GM12864 (cell line): ENCODE measurements at regions not wholly inside any gene's neighbourhood (a gene's known extent, or its start where the extent isn't known, plus 50 kb on each side); places are given as distances from the start of the nearest gene placed in this dataset.

Experiments
- DNase-seq: peaks from one replicate; pipeline ENCODE4 v3.0.0-alpha.2; 2011; ENCODE audit warnings: low read depth
- H3K4me3 ChIP-seq: 2 replicates; pipeline ENCODE4 v1.5.1; 2011; ENCODE audit warnings: mild to moderate bottlenecking, low read depth, low read length, control low read depth
- CTCF ChIP-seq: IDR thresholded peaks from 2 replicates; pipeline ENCODE4 v1.5.1; 2011; ENCODE audit warnings: low read depth, mild to moderate bottlenecking, moderate library complexity, low read length, control low read depth, inconsistent platforms; ENCODE audit errors: missing control alignments

DNA sequence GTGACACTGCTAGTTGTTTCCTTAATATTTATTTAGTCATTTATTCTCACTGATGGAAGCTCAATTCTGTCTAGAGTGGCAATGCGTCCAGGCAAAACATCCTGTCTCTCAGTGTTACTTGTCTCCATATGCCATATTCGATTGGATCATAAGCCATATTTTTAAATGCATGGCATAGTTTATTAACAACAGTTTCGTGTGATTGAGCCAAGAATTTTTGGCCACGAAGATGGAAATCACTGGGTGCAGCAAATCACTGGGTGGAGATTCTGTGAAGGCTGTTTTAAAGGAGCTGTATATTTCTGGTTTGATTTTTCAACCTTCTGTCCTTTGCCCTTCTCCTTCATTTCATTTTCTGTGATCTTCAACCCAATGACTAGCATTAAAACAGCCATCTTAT lies 205.2 kb downstream of the JRKL start:
- no peak for TF ChIP-seq CTCF
- no peak for DNase-seq
- no peak overlapping the region for H3K4me3 ChIP-seq

DNA sequence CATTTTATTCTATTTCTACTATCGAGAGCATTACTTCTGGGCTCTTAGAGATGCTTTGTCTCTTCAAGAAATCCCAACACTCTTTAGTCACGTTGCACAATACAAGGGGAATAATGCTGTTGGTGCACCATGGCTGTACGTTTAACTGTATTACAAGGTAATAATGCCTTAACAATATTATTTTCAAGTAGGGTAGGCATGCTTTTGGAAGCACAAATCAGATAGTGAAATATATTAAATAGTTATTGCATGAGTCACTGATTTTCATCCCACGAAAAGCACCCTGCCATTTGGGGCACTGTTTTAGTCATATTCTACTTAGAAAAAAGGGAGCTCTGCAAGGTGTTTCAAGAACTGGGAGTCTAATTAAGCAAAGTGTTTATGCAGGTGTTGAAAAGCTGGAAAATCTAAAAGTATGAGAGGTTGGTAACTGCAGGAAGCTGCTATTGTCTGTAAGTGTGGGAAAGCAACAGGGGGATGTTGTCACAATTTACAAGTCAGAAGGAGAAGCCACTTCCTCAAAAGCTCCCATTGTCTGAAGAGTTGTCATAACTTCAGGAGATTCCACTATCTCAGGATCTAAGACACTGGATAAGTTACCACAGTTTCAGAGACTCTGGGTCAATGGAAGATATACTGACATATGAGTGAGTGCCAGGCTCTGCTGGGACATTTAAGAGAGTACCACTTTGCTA lies 218.2 kb downstream of the JRKL start:
- no peak overlapping the region for H3K4me3 ChIP-seq
- no peak for TF ChIP-seq CTCF
- no peak for DNase-seq

DNA sequence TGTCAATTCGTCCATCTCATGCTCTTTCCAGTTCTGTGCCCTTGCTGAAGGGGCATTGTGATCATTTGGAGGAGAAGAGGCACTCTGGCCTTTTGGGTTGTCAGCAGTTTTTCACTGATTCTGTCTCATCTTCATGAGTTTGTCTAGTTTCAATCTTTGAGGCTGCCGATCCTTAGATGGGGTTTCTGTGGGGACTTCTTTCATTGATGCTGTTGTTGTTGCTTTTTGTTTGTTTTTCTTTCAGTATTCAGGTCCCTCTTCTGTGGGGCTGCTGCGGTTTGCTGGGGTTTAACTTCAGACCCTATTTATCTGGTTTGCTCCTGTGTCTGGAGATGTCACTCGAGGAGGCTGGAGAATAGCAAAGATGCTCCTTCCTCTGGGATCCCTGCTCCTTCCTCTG lies 224.3 kb downstream of the JRKL start:
- no peak for DNase-seq
- TF ChIP-seq CTCF: no peak
- no peak overlapping the region for H3K4me3 ChIP-seq

- no peak for DNase-seq
Measured at GRCh38 chr11:96614846-96615245, 225.0 kb downstream of the JRKL start.

DNA sequence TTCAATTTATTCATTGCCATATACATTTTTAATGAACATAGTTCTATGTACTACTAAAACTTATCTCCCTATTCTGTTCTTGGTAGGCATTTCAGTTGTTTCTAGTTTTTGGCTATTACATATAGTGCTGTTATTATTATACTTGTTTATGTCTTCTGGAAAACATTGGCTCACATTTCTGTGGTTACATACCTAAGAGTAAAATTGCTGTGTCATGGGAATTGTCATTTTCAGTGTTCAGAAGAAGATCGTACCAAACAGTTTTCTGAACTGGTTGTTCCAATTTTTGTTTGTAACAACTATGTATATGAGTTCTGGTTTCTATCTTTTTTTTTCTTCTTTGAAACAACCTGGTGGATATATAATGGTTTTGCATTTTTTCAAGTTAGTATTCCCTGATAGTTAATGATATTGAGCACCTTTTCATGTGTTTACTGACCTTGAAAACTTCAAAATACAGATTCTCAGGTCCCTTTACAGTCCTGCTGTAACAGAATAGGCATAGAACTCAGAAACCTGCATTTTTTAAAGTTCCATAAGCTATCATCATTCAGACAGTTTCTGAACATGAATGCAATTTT lies 230.7 kb downstream of the JRKL start:
- DNase-seq: no peak
- H3K4me3 ChIP-seq: no peak overlapping the region
- TF ChIP-seq CTCF: no peak

More at GRCh38 chr11:96614846-96615245, 225.0 kb downstream of the JRKL start:
- no peak overlapping the region for H3K4me3 ChIP-seq
- TF ChIP-seq CTCF: no peak

- no peak for DNase-seq
- TF ChIP-seq CTCF: no peak
- no peak overlapping the region for H3K4me3 ChIP-seq
Measured at GRCh38 chr11:96621161-96621560, 231.3 kb downstream of the JRKL start.
